GM12878 (cell line): ENCODE measurements at regions not wholly inside any gene's neighbourhood (a gene's known extent, or its start where the extent isn't known, plus 50 kb on each side); places are given as distances from the start of the nearest gene placed in this dataset.

Experiments used
- ATAC-seq: fragments of 200-7000 bp; cut with Tn5 transposase; 3 replicates; pipeline ENCODE4 v1.9.1; 2020; ENCODE audit warnings: mild to moderate bottlenecking, moderate library complexity
- BruUV-seq: library from RNA; stranded (reverse); fragments of 400-500 nt; replicated peaks from 2 replicates; lab custom pipeline; 2021; lab: Mats Ljungman, UMichigan
- CTCF ChIA-PET: fragments of 300-600 bp; sonication (Branson Sonifier 250); formaldehyde crosslinking; extraction: SDS; loops from one replicate; lab custom pipeline; 2021; ENCODE audit warnings: inconsistent platforms; lab: Yijun Ruan, JAX
- POLR2A ChIA-PET: fragments of 350-600 bp; formaldehyde crosslinking; extraction: SDS; loops from one replicate; lab custom pipeline; 2021; ENCODE audit warnings: inconsistent platforms; lab: Charles Lee
- RAD21 ChIA-PET: fragments of 300-600 bp; sonication (Branson Sonifier 250); formaldehyde crosslinking; loops from one replicate; lab custom pipeline; 2023; ENCODE audit warnings: antibody characterized with exemption; ENCODE audit not compliant: unreplicated experiment; lab: Charles Lee
- SMC1A ChIA-PET: fragments of 300-600 bp; sonication (Branson Sonifier 250); formaldehyde crosslinking; loops from one replicate; lab custom pipeline; 2023; ENCODE audit not compliant: unreplicated experiment, uncharacterized antibody; lab: Charles Lee
- DNase-seq: peaks from one replicate; pipeline ENCODE4 v3.0.0-alpha.2; 2011; ENCODE audit warnings: low read depth, low spot score
- FAIRE-seq: peaks from 3 replicates; lab custom pipeline; 2011; peaks lifted over from hg19 to GRCh38; lab: Jason Lieb, UNC
- H2AFZ ChIP-seq: 2 replicates; pipeline ENCODE4 v1.6.0; 2011; ENCODE audit warnings: low read depth, low read length, control low read depth; ENCODE audit not compliant: control insufficient read depth
- H3K27ac ChIP-seq: 2 replicates; pipeline ENCODE4 v1.5.1; 2011; ENCODE audit warnings: control low read depth; ENCODE audit not compliant: control insufficient read depth, insufficient read depth
- H3K27me3 ChIP-seq, 2 experiments: replicated peaks in 1 of 2; 2 replicates each; pipeline versions ENCODE4 v1.6.0 to v1.6.1; 2011; ENCODE audit warnings: low read length in 1 of 2; ENCODE audit not compliant: control insufficient read depth in 2 of 2, insufficient read depth in 2 of 2
- H3K36me3 ChIP-seq, 2 experiments: 2 replicates each; pipeline ENCODE4 v1.5.1; 2011; ENCODE audit warnings: low read length in 1 of 2; ENCODE audit not compliant: control insufficient read depth in 2 of 2, insufficient read depth in 2 of 2
- H3K4me1 ChIP-seq: 2 replicates; pipeline ENCODE4 v1.6.1; 2011; ENCODE audit warnings: mild to moderate bottlenecking, low read length, moderate library complexity, mixed read lengths; ENCODE audit not compliant: control insufficient read depth, insufficient read depth
- H3K4me2 ChIP-seq: 2 replicates; pipeline ENCODE4 v1.6.0; 2011; ENCODE audit warnings: control low read depth; ENCODE audit not compliant: control insufficient read depth, insufficient read depth
- H3K4me3 ChIP-seq: fragments of 200-600 bp; sonication (generic); 2 replicates; pipeline ENCODE4 v1.5.1; 2016
- H3K79me2 ChIP-seq: 2 replicates; pipeline ENCODE4 v1.6.0; 2011; ENCODE audit warnings: low read length; ENCODE audit not compliant: control insufficient read depth, insufficient read depth
- H3K9ac ChIP-seq: 2 replicates; pipeline ENCODE4 v1.8.0; 2011; ENCODE audit warnings: low read length, control low read depth, mixed read lengths; ENCODE audit not compliant: control insufficient read depth, insufficient read depth
- H3K9me3 ChIP-seq: replicated peaks from 3 replicates; pipeline ENCODE4 v1.5.1; 2011; ENCODE audit warnings: mild to moderate bottlenecking, low read length; ENCODE audit not compliant: control insufficient read depth, insufficient read depth
- H4K20me1 ChIP-seq: 2 replicates; pipeline ENCODE4 v1.6.0; 2011; ENCODE audit not compliant: control insufficient read depth, insufficient read depth
- BMI1 ChIP-seq: fragments of 450-650 bp; IDR thresholded peaks from 2 replicates; pipeline ENCODE4 v1.6.1; 2016; ENCODE audit warnings: mild to moderate bottlenecking, moderate library complexity, borderline replicate concordance
- BRCA1 ChIP-seq: IDR thresholded peaks from 2 replicates; pipeline ENCODE4 v1.6.1; 2011; ENCODE audit warnings: low read depth, low read length, improper control_type of control experiment
- CEBPB ChIP-seq, 2 experiments: fragments of 150-350 bp in 1 of 2; IDR thresholded peaks; 2 replicates each; pipeline ENCODE4 v1.6.1; 2012 to 2014; ENCODE audit warnings: low read depth in 2 of 2, low read length in 2 of 2, borderline replicate concordance in 1 of 2, inconsistent platforms in 1 of 2
- FOXM1 ChIP-seq: IDR thresholded peaks from 2 replicates; pipeline ENCODE4 v1.6.1; 2012; ENCODE audit warnings: low read depth, mild to moderate bottlenecking, inconsistent platforms, low read length, moderate library complexity
- JUNB ChIP-seq: IDR thresholded peaks from 2 replicates; pipeline ENCODE4 v1.6.1; 2016; ENCODE audit warnings: antibody characterized with exemption, mild to moderate bottlenecking
- SIN3A ChIP-seq: IDR thresholded peaks from 2 replicates; pipeline ENCODE4 v1.6.1; 2012; ENCODE audit warnings: low read depth, low read length, improper control_type of control experiment
- TBL1XR1 ChIP-seq: IDR thresholded peaks from 2 replicates; pipeline ENCODE4 v1.6.1; 2012; ENCODE audit warnings: low read depth, low read length, improper control_type of control experiment
- YY1 ChIP-seq: IDR thresholded peaks from 2 replicates; pipeline ENCODE4 v1.6.1; 2011; ENCODE audit warnings: low read depth, mild to moderate bottlenecking, low read length
- ZBED1 ChIP-seq: IDR thresholded peaks from 2 replicates; pipeline ENCODE4 v1.6.1; 2016; ENCODE audit warnings: borderline replicate concordance
- ZNF622 ChIP-seq: fragments of 450-650 bp; IDR thresholded peaks from 2 replicates; pipeline ENCODE4 v1.6.1; 2017; ENCODE audit warnings: mild to moderate bottlenecking, inconsistent platforms
- WGBS: methylation state at CpG from one replicate; pipeline ENCODE4 v1.1.6; 2016; ENCODE audit warnings: low lambda C conversion rate; ENCODE audit not compliant: insufficient replicate concordance, insufficient coverage; ENCODE audit errors: missing lambda C conversion rate; 5-methylcytosine and 5-hydroxymethylcytosine counted together
- in situ Hi-C: fragments of 300-500 bp; cut with MboI; formaldehyde crosslinking; loops from 9 replicates; pipeline ENCODE4 v1.14.3; 2018; ENCODE audit warnings: mixed read lengths
- intact Hi-C: fragments of 100-400 bp; cut with micrococcal nuclease; formaldehyde crosslinking; loops from one replicate; pipeline ENCODE4 v1.14.2; 2022; ENCODE audit not compliant: unreplicated experiment
- TF ChIP-seq, protein P1 (sequence below): fragments of 450-650 bp; IDR thresholded peaks from 2 replicates; pipeline ENCODE4 v1.6.1; 2017; ENCODE audit warnings: mild to moderate bottlenecking, low read depth, inconsistent platforms; ENCODE audit not compliant: poor library complexity, severe bottlenecking
- TF ChIP-seq, protein P2 (sequence below): IDR thresholded peaks from 2 replicates; pipeline ENCODE4 v1.6.1; 2012; ENCODE audit warnings: improper control_type of control experiment, low read depth, low read length; ENCODE audit not compliant: insufficient replicate concordance
- TF ChIP-seq, protein P3 (sequence below): fragments of 450-650 bp; formaldehyde crosslinking; IDR thresholded peaks from 2 replicates; pipeline ENCODE4 v1.5.0; 2022; ENCODE audit warnings: mild to moderate bottlenecking, missing genetic modification characterization
- TF ChIP-seq, protein P4 (sequence below): IDR thresholded peaks from 2 replicates; pipeline ENCODE4 v1.6.1; 2012; ENCODE audit warnings: low read depth, low read length, improper control_type of control experiment

DNA sequence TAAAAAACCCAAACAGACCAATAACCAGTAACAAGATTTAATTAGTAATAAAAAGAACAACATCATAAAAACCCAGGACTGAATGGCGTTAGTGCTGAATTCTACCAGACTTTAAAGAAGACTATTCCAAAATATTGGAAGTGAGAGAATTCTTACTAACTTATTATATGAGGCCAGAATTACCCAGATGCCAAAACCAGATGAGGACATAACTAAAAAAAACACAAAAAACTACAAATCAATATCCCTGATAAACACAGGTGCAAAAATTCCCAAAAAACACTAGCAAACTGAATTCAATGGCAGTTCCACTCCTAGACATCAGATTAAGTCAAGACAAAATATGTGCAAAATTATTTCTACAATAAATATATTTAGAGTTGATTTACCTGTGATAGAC lies 400.1 kb upstream of the PABPC4L start:
- no peak overlapping the region for H3K4me2 ChIP-seq
- DNase-seq: no peak
- no peaks in the 10 kb centered on the region for H3K27me3 ChIP-seq
- H4K20me1 ChIP-seq: no peaks in the 10 kb centered on the region
- no peaks in the 10 kb centered on the region for H3K36me3 ChIP-seq
- 21% methylated on average over 1 of the region's 1 CpG for WGBS
- no peaks in the 10 kb centered on the region for H3K9me3 ChIP-seq
- ChIA-PET RAD21 (no interaction called here), POLR2A (no interaction called here), CTCF (interaction anchor here (0.7 kb wide), 1 partner anchor 1430 kb away, joined by 3 read pairs; no protein-coding TSS in a partner anchor), SMC1A (no interaction called here)
- intact Hi-C loops (no loop called here), in situ Hi-C loops (no loop called here)
- no peak overlapping the region for H2AFZ ChIP-seq
- no peak for FAIRE-seq
- no peaks in the 10 kb centered on the region for H3K79me2 ChIP-seq
- H3K27ac ChIP-seq: no peak overlapping the region
- no peaks in the 10 kb centered on the region for H3K4me1 ChIP-seq
- BruUV-seq: no TSS peak
- no peak overlapping the region for H3K9ac ChIP-seq
- ATAC-seq: no peak
- no peak overlapping the region for H3K4me3 ChIP-seq
- TF ChIP-seq CEBPB (IDR thresholded peaks at IDR 0.05; ENCODE audit: borderline replicate concordance in 1 of 2, low read depth in 2 of 2, low read length in 2 of 2): no peak
- TF ChIP-seq BMI1: no peak
- TF ChIP-seq, protein P1, sequence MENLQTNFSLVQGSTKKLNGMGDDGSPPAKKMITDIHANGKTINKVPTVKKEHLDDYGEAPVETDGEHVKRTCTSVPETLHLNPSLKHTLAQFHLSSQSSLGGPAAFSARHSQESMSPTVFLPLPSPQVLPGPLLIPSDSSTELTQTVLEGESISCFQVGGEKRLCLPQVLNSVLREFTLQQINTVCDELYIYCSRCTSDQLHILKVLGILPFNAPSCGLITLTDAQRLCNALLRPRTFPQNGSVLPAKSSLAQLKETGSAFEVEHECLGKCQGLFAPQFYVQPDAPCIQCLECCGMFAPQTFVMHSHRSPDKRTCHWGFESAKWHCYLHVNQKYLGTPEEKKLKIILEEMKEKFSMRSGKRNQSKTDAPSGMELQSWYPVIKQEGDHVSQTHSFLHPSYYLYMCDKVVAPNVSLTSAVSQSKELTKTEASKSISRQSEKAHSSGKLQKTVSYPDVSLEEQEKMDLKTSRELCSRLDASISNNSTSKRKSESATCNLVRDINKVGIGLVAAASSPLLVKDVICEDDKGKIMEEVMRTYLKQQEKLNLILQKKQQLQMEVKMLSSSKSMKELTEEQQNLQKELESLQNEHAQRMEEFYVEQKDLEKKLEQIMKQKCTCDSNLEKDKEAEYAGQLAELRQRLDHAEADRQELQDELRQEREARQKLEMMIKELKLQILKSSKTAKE: no peak
- no peak for TF ChIP-seq ZBED1
- no peak for TF ChIP-seq YY1
- TF ChIP-seq SIN3A: no peak
- TF ChIP-seq TBL1XR1: no peak
- TF ChIP-seq, protein P2, sequence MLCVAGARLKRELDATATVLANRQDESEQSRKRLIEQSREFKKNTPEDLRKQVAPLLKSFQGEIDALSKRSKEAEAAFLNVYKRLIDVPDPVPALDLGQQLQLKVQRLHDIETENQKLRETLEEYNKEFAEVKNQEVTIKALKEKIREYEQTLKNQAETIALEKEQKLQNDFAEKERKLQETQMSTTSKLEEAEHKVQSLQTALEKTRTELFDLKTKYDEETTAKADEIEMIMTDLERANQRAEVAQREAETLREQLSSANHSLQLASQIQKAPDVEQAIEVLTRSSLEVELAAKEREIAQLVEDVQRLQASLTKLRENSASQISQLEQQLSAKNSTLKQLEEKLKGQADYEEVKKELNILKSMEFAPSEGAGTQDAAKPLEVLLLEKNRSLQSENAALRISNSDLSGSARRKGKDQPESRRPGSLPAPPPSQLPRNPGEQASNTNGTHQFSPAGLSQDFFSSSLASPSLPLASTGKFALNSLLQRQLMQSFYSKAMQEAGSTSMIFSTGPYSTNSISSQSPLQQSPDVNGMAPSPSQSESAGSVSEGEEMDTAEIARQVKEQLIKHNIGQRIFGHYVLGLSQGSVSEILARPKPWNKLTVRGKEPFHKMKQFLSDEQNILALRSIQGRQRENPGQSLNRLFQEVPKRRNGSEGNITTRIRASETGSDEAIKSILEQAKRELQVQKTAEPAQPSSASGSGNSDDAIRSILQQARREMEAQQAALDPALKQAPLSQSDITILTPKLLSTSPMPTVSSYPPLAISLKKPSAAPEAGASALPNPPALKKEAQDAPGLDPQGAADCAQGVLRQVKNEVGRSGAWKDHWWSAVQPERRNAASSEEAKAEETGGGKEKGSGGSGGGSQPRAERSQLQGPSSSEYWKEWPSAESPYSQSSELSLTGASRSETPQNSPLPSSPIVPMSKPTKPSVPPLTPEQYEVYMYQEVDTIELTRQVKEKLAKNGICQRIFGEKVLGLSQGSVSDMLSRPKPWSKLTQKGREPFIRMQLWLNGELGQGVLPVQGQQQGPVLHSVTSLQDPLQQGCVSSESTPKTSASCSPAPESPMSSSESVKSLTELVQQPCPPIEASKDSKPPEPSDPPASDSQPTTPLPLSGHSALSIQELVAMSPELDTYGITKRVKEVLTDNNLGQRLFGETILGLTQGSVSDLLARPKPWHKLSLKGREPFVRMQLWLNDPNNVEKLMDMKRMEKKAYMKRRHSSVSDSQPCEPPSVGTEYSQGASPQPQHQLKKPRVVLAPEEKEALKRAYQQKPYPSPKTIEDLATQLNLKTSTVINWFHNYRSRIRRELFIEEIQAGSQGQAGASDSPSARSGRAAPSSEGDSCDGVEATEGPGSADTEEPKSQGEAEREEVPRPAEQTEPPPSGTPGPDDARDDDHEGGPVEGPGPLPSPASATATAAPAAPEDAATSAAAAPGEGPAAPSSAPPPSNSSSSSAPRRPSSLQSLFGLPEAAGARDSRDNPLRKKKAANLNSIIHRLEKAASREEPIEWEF: no peak
- no peak for TF ChIP-seq JUNB
- TF ChIP-seq, protein P3, sequence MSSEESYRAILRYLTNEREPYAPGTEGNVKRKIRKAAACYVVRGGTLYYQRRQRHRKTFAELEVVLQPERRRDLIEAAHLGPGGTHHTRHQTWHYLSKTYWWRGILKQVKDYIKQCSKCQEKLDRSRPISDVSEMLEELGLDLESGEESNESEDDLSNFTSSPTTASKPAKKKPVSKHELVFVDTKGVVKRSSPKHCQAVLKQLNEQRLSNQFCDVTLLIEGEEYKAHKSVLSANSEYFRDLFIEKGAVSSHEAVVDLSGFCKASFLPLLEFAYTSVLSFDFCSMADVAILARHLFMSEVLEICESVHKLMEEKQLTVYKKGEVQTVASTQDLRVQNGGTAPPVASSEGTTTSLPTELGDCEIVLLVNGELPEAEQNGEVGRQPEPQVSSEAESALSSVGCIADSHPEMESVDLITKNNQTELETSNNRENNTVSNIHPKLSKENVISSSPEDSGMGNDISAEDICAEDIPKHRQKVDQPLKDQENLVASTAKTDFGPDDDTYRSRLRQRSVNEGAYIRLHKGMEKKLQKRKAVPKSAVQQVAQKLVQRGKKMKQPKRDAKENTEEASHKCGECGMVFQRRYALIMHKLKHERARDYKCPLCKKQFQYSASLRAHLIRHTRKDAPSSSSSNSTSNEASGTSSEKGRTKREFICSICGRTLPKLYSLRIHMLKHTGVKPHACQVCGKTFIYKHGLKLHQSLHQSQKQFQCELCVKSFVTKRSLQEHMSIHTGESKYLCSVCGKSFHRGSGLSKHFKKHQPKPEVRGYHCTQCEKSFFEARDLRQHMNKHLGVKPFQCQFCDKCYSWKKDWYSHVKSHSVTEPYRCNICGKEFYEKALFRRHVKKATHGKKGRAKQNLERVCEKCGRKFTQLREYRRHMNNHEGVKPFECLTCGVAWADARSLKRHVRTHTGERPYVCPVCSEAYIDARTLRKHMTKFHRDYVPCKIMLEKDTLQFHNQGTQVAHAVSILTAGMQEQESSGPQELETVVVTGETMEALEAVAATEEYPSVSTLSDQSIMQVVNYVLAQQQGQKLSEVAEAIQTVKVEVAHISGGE (CRISPR knock-in tag): no peak
- no peak for TF ChIP-seq ZNF622
- no peak for TF ChIP-seq FOXM1
- TF ChIP-seq BRCA1: no peak
- TF ChIP-seq, protein P4, sequence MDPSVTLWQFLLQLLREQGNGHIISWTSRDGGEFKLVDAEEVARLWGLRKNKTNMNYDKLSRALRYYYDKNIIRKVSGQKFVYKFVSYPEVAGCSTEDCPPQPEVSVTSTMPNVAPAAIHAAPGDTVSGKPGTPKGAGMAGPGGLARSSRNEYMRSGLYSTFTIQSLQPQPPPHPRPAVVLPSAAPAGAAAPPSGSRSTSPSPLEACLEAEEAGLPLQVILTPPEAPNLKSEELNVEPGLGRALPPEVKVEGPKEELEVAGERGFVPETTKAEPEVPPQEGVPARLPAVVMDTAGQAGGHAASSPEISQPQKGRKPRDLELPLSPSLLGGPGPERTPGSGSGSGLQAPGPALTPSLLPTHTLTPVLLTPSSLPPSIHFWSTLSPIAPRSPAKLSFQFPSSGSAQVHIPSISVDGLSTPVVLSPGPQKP: no peak
